Left forelimb (tissue), 1 donor: ENCODE measurements at regions not wholly inside any gene's neighbourhood (a gene's known extent, or its start where the extent isn't known, plus 50 kb on each side); places are given as distances from the start of the nearest gene placed in this dataset.

Experiments used
- DNase-seq: peaks from one replicate; pipeline ENCODE4 v3.0.0-alpha.2; 2018; ENCODE audit warnings: low spot score

DNA sequence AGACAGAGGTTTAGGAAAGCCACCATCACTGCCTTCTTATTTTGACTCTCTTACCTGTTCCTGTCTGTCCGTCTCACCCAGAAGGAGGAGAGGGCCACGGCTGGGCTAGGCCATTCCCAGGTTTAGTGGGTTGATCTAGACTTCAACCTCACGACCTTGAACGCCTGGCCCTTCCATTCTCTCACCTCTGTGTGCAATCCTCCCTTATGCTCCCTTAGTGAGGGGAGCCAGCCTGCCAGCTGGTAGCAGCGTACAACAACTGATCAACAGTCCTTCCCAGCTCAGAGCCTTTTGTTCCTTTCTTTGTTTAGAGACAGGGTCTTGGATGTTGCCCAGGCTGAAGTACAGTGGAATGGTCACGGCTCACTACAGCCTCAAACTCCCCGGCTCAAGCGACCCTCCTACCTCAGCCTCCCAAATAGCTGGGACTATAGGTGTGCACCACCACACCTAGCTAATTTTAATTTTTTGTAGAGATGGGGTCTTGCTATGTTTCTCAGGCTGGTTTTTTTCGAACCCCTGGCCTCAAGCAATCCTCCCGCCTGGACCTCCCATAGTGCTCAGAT, 123.9 kb downstream of the ZNF664 start:
- no peak for DNase-seq

DNA sequence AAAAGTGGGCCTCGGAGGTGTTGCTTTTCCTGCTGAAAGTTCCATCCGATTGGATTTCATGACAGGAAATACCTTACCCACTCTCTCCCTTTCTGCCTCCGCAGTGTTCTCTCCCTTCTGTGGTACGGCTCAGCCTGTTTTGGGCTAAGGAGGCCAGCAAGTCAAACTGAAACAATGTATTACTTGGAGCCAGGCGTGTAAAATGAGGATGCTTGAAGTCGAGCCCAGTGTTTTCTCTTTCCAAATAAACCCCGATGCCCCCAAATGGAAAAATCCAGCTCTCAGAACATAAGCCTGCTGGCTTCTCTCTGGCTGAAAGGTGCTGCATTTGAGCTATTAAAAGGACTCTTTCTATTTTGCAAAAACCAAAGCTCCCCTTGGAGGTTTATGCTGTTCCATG, 124.7 kb downstream of the ZNF664 start:
- no peak for DNase-seq

DNA sequence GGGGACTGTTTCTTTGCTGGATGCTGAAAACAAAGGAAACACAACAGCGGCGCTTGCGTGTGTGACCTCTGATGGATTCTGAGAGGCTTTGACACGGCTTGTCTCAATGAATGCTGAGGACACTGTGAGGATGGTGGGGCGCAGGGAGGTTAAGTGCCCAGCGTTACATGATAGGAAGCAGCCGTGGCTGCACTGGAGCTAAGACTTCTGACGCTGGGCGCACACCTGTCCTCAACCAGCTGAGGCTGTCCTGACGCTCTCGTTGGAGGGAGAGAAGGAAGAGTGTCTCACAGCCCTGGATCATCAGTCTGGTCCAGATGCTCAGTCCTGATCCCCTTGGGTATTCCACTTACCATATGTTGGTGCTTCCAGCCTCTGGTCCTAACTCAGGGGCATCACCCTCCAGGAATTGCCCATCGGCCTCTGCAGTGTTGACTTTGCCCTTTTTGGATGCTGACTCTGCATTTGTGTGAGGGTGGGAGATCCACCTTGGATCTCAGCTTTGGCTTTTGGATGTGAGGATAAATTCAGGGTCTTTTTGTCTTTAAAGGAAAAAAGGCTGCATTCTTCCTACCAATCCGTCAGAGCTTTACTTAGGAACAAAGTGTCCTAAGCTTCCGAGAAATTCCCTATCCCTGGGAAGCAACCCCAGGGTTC, 125.2 kb downstream of the ZNF664 start:
- DNase-seq, result no peak

DNA sequence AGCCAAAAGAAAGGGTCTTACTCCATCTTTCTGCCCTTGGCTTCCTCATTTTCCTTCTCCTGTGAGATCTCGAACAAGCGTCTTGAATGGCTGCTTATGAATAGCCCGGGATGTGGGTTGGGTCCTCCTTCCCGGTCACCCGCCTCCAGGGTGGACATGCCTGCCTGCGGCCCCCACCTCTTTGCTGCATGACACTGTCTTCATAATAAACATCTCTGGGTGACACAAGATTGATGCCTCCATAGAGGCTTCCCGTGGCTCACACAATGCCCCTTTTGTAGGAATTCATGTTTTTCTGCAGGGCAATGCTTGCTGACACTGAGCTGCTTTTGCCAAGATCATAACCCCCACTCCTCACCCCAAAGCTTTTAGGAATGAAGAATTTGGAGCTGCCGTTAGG, 125.9 kb downstream of the ZNF664 start:
- no peak for DNase-seq

DNA sequence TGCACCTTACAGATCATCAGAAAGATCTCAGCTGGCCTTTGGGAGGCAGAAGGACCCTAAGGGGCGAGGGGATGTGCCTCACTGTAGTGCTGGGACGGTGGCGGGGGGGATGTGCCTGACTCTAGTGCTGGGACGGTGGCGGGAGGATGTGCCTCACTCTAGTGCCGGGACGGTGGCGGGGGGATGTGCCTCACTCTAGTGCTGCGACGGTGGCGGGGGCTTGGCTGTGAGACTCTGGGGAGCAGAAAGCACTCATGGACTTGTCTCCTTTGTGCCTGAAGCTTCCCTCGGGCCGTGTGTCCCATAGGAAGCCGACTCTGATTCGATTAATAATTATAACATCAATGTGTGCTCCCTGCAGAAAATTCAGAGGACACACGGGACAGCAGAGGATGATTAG, 126.6 kb downstream of the ZNF664 start:
- no peak for DNase-seq

DNA sequence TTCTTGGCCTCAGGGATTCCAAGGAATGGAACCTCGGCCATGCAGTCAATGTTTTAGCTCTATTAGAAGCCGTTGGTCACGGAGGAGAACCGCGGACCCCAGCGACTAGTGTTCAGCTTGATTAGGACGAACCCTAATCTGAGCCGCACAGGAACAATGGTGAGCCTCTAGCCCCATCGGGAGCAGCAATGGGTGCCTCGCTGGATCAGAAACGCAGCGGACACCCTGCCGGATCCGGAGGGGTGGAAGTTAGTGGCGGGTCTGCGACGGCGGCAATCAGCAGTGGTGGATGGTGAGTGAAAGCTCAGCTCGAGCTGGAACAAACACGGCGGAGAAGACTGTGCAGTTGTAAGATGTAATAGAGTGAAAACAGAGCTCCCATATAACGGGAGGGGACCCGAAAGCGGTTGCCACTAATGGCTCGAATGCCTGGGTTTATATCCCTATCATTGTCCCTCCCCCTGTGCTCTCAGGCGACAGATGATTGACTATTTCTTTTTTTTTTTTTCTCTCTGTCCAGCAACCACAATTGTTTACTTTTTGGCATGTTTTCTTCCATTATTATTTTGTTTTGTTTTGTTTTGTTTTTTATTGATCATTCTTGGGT, 127.7 kb downstream of the ZNF664 start:
- DNase-seq, result no peak

DNA sequence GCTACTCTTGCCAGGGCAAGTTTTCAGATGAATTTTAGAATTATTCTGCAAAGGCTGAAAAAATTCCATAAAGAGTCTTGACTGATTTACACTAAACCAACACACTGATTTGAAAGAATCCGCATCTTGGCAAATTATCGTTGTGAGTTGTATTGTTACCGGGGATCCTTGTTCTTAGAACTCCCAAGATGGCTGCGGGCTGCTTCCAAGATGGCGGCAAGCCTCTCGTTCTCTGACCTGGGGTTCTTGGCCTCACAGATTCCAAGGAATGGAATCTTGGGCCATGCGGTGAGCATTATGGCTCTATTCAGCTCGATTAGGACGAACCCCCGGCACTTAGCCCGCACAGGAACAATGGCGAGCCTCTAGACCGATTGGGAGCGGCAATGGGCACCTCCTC, 132.5 kb downstream of the ZNF664 start:
- DNase-seq, result no peak

DNA sequence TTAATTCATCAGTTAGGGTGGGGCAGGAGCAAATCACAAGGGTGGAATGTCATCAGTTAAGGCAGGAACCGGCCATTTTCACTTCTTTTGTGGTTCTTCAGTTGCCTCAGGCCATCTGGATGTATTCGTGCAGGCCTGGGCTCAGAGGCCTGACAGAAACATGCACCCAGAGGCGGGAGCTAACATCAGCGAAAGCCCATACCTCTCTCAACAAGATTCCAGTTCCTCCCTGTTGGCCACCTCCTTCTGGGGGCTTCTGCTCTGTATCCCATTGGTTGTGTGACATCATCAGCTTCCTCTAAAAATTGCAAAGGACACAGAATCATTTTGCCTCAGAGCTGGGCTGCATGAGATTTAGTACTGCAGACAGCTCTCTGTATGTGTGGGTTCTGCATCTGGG, 134.3 kb downstream of the ZNF664 start:
- DNase-seq, result no peak

DNA sequence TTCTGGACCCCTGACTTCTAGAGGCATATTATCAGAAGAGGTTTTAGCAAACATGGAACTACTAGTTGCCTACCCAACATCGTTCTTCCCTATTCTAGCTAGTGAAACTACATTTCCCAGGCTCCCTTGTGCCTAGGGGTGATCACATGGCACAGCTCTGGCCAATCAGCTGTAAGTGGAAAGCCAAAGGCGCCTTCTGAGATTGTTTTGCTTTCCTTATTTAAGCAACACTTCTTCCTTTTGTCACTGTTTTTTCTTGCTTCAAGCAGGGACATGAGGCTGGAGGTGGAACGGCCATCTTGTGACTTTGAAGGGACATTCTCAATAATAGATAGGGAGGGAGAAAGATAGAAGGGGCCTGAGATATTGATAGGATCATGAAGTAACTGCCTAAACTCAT, 136.7 kb downstream of the ZNF664 start:
- no peak for DNase-seq

DNA sequence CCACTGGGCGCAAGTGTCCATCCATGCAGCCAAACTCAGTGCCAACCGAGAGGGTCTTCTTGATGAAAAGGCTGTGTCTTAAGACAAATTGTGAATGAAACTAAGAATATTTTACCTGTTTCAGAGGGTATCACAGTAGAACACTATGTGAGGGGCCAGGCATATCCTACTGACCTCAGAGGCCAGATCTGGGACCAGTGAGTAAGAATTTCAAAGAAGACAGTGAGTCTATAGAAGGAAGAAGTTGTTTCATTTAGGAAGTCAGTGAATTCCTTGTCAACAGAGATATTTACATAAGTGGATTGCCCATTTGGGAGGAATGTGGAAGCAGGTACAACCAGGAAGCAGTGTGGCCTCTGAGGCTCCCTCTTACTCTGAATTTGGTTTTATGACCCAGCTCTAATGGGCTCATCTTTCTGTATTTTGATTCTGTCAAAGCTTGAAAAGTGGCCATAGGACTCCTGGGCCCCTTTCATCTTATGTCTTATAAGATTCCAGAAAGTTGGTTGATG, 137.4 kb downstream of the ZNF664 start:
- DNase-seq, result no peak

DNA sequence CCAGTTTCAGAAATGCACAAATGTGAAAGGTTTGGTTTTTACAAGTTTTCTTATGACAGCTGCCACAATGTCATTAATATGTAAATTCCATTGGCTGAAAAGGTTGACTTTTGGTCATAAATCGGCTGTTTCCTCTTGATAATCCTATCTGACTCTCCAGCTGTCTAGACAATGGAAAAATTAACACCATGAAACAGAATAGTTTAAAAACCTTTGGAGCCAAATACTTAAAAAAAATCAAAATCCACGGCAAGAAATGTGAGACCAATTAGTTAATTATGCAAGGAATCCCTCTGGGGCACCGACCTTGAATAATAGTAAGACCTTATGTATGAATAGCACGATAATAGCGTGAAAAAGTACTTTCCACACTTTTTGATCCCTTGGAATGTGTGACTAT, 138.0 kb downstream of the ZNF664 start:
- DNase-seq, result no peak

DNA sequence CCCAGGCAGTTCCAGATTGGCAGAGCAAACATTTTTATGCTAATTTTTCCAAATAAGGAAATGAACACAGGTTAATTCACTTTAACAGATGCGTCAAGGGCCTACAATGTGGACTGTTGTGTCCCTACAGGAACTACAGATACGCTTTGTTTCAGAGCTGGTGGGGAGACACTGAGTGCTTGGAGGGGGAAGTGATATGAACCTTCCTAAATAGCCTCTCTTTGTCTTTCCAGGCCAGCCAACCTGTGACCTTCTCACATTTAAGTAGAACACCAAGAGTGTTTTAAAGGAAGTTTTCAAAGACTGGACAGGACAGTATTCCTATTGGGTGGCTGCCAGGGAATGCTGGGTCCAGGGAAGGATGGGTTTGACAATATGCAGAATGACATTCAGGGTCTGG, 141.3 kb downstream of the ZNF664 start:
- DNase-seq, result no peak

DNA sequence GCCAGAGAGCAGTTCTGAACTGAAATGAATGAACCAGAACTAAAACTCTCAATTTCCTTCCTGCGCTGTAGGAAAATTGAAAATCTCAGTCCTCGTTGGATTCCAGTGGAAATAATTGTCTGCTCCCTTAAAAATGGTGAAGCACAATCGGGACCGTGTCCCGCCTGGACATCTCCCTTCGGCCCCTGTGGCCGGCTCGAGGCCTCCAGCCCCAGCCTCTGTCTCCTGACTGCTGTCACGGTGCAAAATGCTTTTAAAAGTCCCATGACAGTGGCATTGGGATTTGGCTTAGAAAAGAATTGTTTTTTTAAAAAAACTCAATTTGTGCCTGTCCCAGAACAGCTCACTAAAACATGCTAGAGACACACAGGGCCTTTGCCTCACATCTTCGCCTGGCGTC, 142.5 kb downstream of the ZNF664 start:
- no peak for DNase-seq

DNA sequence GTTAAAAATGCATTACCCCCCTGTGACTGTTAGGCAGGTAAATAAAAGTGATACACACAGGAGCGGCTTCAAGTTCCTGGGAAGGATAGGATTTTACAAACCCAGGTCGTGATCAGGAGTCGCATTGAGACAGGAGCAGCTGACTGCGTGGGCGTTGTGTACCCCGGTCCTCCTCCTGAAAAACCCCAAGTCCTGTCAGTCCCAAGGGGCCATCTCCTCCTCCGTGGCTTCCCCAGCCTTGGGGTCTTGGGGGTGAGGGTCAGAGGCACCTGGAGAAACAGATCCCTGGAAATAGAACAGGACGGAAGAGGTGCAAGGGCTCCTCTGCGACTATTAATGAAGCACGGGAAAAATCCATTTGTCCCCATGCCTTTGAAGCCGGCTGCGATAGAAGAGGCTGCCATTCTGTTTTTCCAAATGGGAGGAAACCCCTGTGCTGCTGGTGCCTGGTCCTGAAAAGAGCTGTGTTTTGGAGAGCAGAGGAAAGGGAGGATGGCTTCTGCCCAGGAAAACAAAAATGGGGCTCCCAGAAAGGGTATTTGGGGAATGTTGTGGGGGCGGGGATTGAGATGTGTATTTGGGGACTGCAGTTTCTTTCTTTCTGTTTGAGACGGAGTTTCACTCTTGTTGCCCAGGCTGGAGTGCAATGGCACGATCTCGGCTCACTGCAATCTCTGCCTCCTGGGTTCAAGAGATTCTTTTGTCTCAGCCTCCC, 143.1 kb downstream of the ZNF664 start:
- no peak for DNase-seq

DNA sequence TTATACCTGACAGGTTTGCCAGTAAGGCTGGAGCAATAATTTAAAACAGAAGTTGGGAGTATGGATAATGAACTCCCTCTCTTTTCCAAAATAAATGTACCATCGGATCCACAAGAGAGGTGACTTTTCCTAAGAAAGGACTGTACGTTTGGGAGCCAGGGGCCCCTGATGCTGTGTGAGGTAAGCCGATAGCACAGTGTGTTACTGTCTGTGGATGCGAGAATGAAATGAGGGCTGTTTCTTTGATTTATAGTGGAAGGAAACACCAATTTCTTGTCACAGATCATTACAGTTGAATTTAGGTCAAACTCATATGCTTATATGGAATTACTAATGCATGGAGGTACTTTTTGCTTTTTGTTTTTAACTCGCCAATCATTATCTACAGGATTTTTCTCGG, 147.7 kb downstream of the ZNF664 start:
- DNase-seq, result no peak

DNA sequence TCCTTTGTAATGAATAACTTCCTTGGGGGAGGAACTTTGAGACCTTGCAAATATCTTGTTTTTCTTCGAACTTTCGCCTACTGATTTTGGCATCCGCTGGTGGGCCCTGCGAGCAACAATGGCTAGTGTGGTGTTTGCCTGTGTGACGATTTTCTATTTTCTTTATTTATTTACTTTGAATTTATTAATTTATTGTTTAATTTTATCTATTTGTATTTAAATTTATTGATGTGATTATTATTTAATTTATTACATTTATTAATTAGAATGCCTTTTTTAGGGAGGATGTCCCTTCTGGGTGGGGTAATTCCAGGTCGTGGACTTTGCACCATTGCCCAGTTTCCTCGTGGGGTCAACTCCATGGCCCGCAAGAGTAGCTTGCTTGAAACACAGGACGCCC, 149.7 kb downstream of the ZNF664 start:
- no peak for DNase-seq

DNA sequence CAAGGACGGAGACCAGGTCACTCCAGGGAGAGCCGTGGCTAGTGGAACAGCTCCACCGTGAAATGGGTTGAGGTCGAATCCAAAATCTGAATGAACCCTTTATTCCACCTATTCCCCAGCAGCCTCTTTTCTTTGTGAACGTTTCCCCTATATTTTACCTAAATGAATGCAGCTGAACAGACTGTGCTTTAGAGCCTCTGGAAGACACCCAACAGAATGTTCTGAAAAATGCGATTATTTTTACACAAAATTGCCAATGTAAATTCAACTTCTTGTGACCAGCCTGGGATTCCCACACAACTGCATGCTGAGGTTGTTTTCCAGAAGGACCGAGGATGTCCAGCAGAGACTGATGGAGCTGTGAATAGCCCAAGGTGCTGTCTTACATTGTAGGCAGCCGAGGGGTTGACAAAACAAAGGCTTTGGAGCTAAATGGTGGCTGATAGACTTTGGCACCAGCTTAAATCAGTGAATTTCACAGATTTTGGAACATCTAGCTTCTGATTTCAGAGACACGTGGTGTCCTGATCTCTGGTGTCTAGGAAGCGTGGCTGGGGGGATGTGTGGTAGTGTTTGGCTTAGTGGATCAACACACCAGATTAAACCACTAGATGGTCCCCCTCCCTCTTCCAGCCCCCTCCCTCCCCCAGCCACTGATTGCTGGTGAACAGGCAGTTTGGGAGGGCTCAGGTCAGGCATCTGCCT, 150.4 kb downstream of the ZNF664 start:
- DNase-seq, result no peak

DNA sequence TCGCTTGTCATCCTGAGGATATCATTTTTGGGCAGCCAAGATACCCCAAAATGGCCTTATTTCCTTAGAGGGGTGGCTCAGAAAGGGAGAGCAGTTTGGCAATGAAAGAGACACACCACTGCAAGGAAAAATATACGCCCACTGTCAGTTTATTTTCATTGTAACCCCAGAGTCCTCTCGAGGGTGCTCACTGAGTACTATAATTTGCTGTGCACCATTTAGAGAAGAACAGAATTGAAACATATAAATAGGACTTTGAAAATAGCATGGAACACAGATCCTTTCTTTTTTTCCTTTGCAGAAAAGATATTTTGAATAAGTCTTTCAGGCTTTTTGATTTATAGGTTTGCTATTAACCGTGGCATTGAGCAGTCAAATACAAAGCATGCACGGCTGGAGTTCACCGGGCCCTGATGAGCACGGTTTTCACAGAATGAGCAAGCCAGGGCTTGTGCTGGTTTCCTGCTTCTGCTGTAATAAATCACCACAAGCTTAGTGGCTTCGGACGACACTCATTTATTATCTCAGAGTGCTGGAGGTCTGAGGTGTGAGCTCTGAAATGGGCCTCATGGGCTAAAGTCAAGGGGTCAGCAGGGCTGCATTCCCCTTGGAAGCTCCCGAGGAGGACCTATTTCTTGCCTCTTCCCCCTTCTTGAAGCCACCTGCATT, 152.3 kb downstream of the ZNF664 start:
- DNase-seq, result no peak

DNA sequence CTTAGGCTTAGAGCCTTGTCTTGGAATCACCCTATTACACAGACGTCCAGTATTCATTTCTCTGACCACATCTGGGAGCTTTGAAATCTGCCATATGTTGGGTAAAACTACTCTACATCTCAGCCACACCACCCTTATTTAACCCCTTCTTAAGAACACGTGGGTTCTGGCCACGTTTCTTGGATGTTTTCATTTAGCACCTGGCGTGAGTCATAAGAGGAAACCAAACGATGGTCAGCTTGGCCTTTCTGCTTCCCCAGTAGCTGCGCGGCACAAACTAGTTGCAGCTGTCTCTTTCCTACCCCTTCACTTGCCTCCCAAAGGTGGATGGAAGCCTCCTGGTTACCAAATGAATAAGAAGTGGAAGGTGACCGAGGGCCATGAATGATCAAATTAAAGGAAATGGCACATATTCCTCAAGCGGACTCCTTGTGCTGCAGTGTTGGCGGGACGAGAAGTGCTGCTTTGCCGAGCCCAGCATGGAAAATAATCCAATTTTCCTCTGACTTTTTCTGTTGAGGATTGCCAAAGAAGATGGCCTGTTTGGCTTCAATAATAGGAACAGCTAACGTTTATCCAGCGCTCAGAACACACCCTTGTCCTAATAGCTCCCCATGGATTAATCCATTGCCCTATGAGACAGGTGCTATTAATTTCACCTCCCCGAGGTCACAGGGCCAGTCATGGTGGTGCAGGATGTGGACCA, 154.1 kb downstream of the ZNF664 start:
- no peak for DNase-seq

DNA sequence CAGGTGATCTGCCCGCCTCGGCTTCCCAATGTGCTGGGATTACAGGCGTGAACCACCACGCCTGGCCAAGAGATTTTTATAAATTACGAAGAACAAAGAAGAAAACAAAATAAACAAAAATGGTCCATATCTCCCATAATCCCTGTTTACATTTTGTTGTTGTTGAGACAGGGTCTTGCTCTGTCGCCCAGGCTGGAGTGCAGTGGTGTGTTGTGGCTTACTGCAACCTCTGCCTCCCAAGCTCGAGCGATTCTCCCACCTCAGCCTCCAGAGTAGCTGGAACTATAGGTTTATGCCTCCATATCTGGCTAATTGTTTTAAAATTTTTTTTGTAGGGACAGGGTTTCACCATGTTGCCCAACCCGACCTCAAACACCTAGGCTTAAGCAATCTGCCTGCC, 156.1 kb downstream of the ZNF664 start:
- DNase-seq, result no peak
